PC-9 (cell line): ENCODE measurements at regions not wholly inside any gene's neighbourhood (a gene's known extent, or its start where the extent isn't known, plus 50 kb on each side); places are given as distances from the start of the nearest gene placed in this dataset.

ENCODE experiments used
- BruUV-seq: library from RNA; stranded (reverse); fragments of 400-500 nt; replicated peaks from 2 replicates; lab custom pipeline; 2021; lab: Mats Ljungman, UMichigan
- CTCF ChIA-PET: fragments of 300-600 bp; sonication (Branson Sonifier 250); formaldehyde crosslinking; loops from one replicate; lab custom pipeline; 2022; ENCODE audit warnings: antibody characterized with exemption; lab: Charles Lee
- POLR2A ChIA-PET: fragments of 300-600 bp; sonication (Branson Sonifier 250); formaldehyde crosslinking; loops from one replicate; lab custom pipeline; 2022; ENCODE audit warnings: antibody characterized with exemption; ENCODE audit not compliant: unreplicated experiment; lab: Charles Lee
- DNase-seq, 2 experiments: peaks; one replicate each; pipeline versions ENCODE4 v3.0.0 to v3.0.0-alpha.2; 2015 to 2022; ENCODE audit warnings: mixed read lengths in 1 of 2
- H2AFZ ChIP-seq: fragments of 200-600 bp; sonication (generic); 2 replicates; pipeline ENCODE4 v1.8.1; 2017; ENCODE audit warnings: antibody characterized with exemption
- H3F3A ChIP-seq: fragments of 200-600 bp; sonication (generic); 2 replicates; pipeline ENCODE4 v1.8.1; 2017; ENCODE audit warnings: antibody characterized with exemption, mild to moderate bottlenecking, low read depth; ENCODE audit not compliant: insufficient read depth
- H3K27ac ChIP-seq: fragments of 200-600 bp; sonication (generic); 2 replicates; pipeline ENCODE4 v1.6.1; 2016; ENCODE audit warnings: mixed run types
- H3K27me3 ChIP-seq: fragments of 200-600 bp; sonication (generic); 2 replicates; pipeline ENCODE4 v1.6.1; 2016; ENCODE audit warnings: low read depth, mixed run types; ENCODE audit not compliant: insufficient read depth
- H3K36me3 ChIP-seq: fragments of 200-600 bp; sonication (generic); 2 replicates; pipeline ENCODE4 v1.6.1; 2016; ENCODE audit warnings: low read depth, mixed run types
- H3K4me1 ChIP-seq: fragments of 200-600 bp; sonication (generic); replicated peaks from 2 replicates; pipeline ENCODE4 v1.6.1; 2016; ENCODE audit warnings: mixed run types; ENCODE audit not compliant: insufficient read depth
- H3K4me2 ChIP-seq: fragments of 200-600 bp; sonication (generic); 2 replicates; pipeline ENCODE4 v1.6.1; 2017; ENCODE audit warnings: mixed run types
- H3K4me3 ChIP-seq: fragments of 200-600 bp; sonication (generic); 2 replicates; pipeline ENCODE4 v1.6.1; 2016; ENCODE audit warnings: mixed run types
- H3K79me2 ChIP-seq: fragments of 200-600 bp; sonication (generic); 2 replicates; pipeline ENCODE4 v1.6.1; 2017; ENCODE audit warnings: low read depth, mixed run types
- H3K9me2 ChIP-seq: fragments of 200-600 bp; sonication (generic); 2 replicates; pipeline ENCODE4 v1.8.1; 2017; ENCODE audit warnings: mild to moderate bottlenecking; ENCODE audit not compliant: insufficient read depth
- H3K9me3 ChIP-seq: fragments of 200-600 bp; sonication (generic); 2 replicates; pipeline ENCODE4 v1.8.1; 2016; ENCODE audit warnings: low read depth; ENCODE audit not compliant: insufficient read depth
- H4K20me1 ChIP-seq: fragments of 200-600 bp; sonication (generic); 2 replicates; pipeline ENCODE4 v1.8.1; 2017; ENCODE audit not compliant: insufficient read depth
- CTCF ChIP-seq: fragments of 200-600 bp; sonication (generic); conservative IDR thresholded peaks from 2 replicates; pipeline ENCODE4 v1.6.1; 2017; ENCODE audit warnings: mixed run types, antibody characterized with exemption, mild to moderate bottlenecking, moderate library complexity
- EZH2 ChIP-seq: fragments of 200-600 bp; sonication (generic); IDR thresholded peaks from 2 replicates; pipeline ENCODE4 v1.8.0; 2017; ENCODE audit warnings: antibody characterized with exemption, low read depth
- intact Hi-C: fragments of 100-400 bp; cut with micrococcal nuclease; formaldehyde crosslinking; loops from one replicate; pipeline ENCODE4 v1.10.0; 2022; ENCODE audit not compliant: unreplicated experiment

- H3K4me3 ChIP-seq, result no peak overlapping the region
- TF ChIP-seq EZH2, result no peak
- no peak for TF ChIP-seq CTCF
- H3K79me2 ChIP-seq, result no peaks in the 10 kb centered on the region
- H3K4me2 ChIP-seq, result no peak overlapping the region
- no peaks in the 10 kb centered on the region for H3K4me1 ChIP-seq
- 0 out of 2 replicates have a peak, but pooled peaks cover 3% of the 10 kb centered on the region for H3K27me3 ChIP-seq
- H2AFZ ChIP-seq, result no peak overlapping the region
- no peaks in the 10 kb centered on the region for H3K36me3 ChIP-seq
- no peaks in the 10 kb centered on the region for H4K20me1 ChIP-seq
- POLR2A ChIA-PET, result no interaction called here
- intact Hi-C loops, result no loop called here
- no peak for DNase-seq
- no peaks in the 10 kb centered on the region for H3K9me3 ChIP-seq
- no peaks in the 10 kb centered on the region for H3F3A ChIP-seq
- H3K27ac ChIP-seq, result no peak overlapping the region
- no TSS peak for BruUV-seq
- no peaks in the 10 kb centered on the region for H3K9me2 ChIP-seq
- CTCF ChIA-PET, result no interaction called here
Measured at GRCh38 chr12:97711392-97711791, 248.8 kb downstream of the RMST start.

- TF ChIP-seq EZH2, result no peak
- no peak for TF ChIP-seq CTCF
- no peaks in the 10 kb centered on the region for H3F3A ChIP-seq
- H4K20me1 ChIP-seq, result no peaks in the 10 kb centered on the region
- no peak overlapping the region for H2AFZ ChIP-seq
- no peak overlapping the region for H3K4me3 ChIP-seq
- no peak overlapping the region for H3K27ac ChIP-seq
- no peaks in the 10 kb centered on the region for H3K79me2 ChIP-seq
- no peak overlapping the region for H3K4me2 ChIP-seq
- 0 out of 2 replicates have a peak, but pooled peaks cover 3% of the 10 kb centered on the region for H3K27me3 ChIP-seq
- intact Hi-C loops, result no loop called here
- DNase-seq, result no peak
- ChIA-PET CTCF (no interaction called here), POLR2A (no interaction called here)
- no peaks in the 10 kb centered on the region for H3K9me3 ChIP-seq
- no peaks in the 10 kb centered on the region for H3K36me3 ChIP-seq
- no peaks in the 10 kb centered on the region for H3K9me2 ChIP-seq
- H3K4me1 ChIP-seq, result no peaks in the 10 kb centered on the region
- BruUV-seq, result no TSS peak
Measured at GRCh38 chr12:97713270-97713669, 250.7 kb downstream of the RMST start.

GRCh38 chr12:97714107-97714563 lies 251.5 kb downstream of the RMST start:
- Histone ChIP-seq H3K9me2 (no peaks in the 10 kb centered on the region), H2AFZ (no peak overlapping the region), H3K4me1 (no peaks in the 10 kb centered on the region), H3K36me3 (no peaks in the 10 kb centered on the region), H4K20me1 (no peaks in the 10 kb centered on the region), H3K79me2 (no peaks in the 10 kb centered on the region), H3K27me3 (0 out of 2 replicates have a peak, but pooled peaks cover 3% of the 10 kb centered on the region), H3K27ac (no peak overlapping the region), H3K9me3 (no peaks in the 10 kb centered on the region), H3F3A (no peaks in the 10 kb centered on the region), H3K4me3 (no peak overlapping the region), H3K4me2 (no peak overlapping the region)
- intact Hi-C loops, result no loop called here
- ChIA-PET CTCF (no interaction called here), POLR2A (no interaction called here)
- TF ChIP-seq EZH2 (no peak), CTCF (no peak)
- no peak for DNase-seq
- no TSS peak for BruUV-seq
